ENCODE measurements at regions not wholly inside any gene's neighbourhood (a gene's known extent, or its start where the extent isn't known, plus 50 kb on each side); places are given as distances from the start of the nearest gene placed in this dataset.
"Not testable (repeated sequence)": the region's sequence is repeated elsewhere in the genome, so short reads cannot be mapped to it uniquely, and the experiment has no call there.

DNA sequence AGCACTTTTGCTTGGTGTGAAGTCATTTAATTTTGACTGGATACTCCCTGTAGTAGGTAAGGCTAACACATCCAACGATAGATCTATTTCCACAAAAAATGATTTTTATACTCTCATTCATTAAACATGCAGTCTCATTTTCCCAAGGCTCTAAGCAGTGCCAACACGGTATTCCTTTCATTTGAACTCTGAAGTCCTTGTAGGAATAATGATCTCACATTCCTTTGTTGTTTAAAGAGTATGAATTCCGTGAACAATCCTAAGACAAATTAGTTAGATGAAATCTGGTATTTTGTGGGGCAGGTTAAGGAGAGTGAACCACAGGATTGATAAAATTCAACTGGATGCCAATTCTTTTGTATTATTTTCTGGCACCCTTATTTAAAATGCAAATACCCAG is 66.6 kb downstream of the LACC1 start:
- TF ChIP-seq, protein P1, sequence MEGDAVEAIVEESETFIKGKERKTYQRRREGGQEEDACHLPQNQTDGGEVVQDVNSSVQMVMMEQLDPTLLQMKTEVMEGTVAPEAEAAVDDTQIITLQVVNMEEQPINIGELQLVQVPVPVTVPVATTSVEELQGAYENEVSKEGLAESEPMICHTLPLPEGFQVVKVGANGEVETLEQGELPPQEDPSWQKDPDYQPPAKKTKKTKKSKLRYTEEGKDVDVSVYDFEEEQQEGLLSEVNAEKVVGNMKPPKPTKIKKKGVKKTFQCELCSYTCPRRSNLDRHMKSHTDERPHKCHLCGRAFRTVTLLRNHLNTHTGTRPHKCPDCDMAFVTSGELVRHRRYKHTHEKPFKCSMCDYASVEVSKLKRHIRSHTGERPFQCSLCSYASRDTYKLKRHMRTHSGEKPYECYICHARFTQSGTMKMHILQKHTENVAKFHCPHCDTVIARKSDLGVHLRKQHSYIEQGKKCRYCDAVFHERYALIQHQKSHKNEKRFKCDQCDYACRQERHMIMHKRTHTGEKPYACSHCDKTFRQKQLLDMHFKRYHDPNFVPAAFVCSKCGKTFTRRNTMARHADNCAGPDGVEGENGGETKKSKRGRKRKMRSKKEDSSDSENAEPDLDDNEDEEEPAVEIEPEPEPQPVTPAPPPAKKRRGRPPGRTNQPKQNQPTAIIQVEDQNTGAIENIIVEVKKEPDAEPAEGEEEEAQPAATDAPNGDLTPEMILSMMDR (IDR thresholded peaks at IDR 0.05; ENCODE audit: insufficient read depth, low read length, poor library complexity, severe bottlenecking), result no peak
- no peaks in the 10 kb centered on the region for H3K36me3 ChIP-seq (ENCODE audit: control insufficient read depth, insufficient read depth, low read length)
- H3K27me3 ChIP-seq (replicated peaks; ENCODE audit: control insufficient read depth, insufficient read depth, low read length), result no peaks in the 10 kb centered on the region; the same call in 1 of the 2 replicates
- no peak for DNase-seq (ENCODE audit: extremely low read depth, insufficient read length)
- H3K4me3 ChIP-seq (replicated peaks; ENCODE audit: low read depth, low read length), result no peak overlapping the region

DNA sequence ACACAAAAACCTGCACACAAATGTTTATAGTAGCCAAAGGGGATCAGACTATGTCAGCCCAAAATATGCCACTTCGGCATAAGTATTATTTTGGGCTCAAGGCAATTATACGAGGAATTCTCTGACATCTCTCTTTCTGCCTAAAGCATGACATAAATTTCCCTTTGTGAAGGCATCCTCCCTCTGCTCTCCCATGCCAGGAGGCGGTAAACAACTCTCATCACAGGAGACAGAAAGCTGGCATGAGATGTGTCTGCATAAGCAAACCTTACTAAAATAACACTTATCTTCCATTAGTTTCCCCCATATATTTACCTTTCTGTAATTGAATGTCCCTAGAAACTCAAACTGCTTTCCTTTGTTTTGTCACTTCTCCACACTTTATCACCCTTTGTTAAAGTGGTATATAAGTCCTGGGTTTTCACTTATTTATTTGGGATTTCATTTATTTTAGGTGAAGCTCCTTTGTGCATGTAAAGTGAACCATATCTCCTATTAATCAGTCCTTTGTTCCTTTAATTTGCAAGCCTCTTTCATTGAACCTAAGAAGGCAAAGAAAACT is 68.3 kb downstream of the LACC1 start:
- TF ChIP-seq, protein P1 (IDR thresholded peaks at IDR 0.05; ENCODE audit: insufficient read depth, low read length, poor library complexity, severe bottlenecking), result no peak
- no peak overlapping the region for H3K4me3 ChIP-seq (replicated peaks; ENCODE audit: low read depth, low read length)
- H3K36me3 ChIP-seq (ENCODE audit: control insufficient read depth, insufficient read depth, low read length), result no peaks in the 10 kb centered on the region
- no peaks in the 10 kb centered on the region for H3K27me3 ChIP-seq (replicated peaks; ENCODE audit: control insufficient read depth, insufficient read depth, low read length)
- no peak for DNase-seq (ENCODE audit: extremely low read depth, insufficient read length)

DNA sequence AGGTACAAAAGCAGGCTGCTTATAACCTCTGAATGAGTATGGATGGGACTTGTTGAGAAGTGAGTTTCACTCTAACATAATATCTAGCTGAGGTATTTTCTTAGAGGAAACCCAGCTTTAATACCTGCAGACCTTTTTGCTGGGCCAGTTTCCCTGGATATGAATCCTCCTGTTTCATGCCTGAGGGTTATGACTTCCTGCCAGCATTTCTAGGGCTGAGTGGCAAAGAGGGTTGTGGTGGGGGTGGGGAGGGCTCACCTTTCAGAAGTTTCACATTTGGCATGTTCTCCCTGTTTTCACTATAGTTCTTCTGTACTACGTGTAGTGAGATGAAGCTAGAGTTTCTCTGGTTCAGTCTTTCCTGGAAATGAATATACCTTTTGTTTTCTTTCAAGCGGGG is 73.7 kb downstream of the LACC1 start:
- TF ChIP-seq, protein P1 (IDR thresholded peaks at IDR 0.05; ENCODE audit: insufficient read depth, low read length, poor library complexity, severe bottlenecking), result no peak
- Histone ChIP-seq H3K27me3 (replicated peaks; ENCODE audit: control insufficient read depth, insufficient read depth, low read length) (no peaks in the 10 kb centered on the region), H3K36me3 (ENCODE audit: control insufficient read depth, insufficient read depth, low read length) (no peaks in the 10 kb centered on the region), H3K4me3 (replicated peaks; ENCODE audit: low read depth, low read length) (no peak overlapping the region)
- DNase-seq (ENCODE audit: extremely low read depth, insufficient read length), result no peak

DNA sequence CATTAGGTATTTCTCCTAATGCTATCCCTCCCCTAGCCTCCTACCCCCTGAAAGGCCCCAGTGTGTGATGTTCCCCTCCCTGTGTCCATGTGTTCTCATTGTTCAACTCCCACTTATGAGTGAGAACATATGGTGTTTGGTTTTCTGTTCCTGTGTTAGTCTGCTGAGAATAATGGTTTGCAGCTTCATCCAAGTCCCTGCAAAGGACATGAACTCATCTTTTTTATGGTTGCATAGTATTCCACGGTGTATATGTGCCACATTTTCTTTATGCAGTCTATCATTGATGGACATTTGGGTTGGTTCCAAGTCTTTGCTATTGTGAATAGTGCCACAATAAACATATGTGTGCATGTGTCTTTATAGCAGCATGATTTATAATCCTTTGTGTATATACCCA is 77.3 kb downstream of the LACC1 start:
- H3K27me3 ChIP-seq (replicated peaks; ENCODE audit: control insufficient read depth, insufficient read depth, low read length); DNase-seq (ENCODE audit: extremely low read depth, insufficient read length); H3K36me3 ChIP-seq (ENCODE audit: control insufficient read depth, insufficient read depth, low read length); H3K4me3 ChIP-seq (replicated peaks; ENCODE audit: low read depth, low read length): not testable (repeated sequence)

DNA sequence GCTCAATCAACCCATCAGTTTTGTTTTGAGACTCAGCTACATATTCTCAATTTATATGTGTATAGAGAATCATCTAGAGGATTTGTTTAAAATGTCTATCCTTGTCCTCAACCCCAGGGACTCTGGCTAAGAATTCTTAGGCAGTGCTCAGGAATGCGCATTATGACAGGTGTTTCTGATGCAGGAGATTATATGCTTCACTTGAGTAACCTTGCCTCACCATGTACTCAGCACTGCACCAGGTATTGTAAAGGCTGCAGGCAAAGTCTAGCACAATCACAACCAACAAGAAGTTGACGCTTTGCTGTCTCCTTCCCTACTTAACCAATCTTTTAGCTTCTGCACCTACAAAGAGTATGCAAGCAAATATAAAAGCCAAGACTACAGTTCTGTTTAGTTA is 79.6 kb downstream of the LACC1 start:
- DNase-seq (ENCODE audit: extremely low read depth, insufficient read length), result no peak
- TF ChIP-seq, protein P1 (IDR thresholded peaks at IDR 0.05; ENCODE audit: insufficient read depth, low read length, poor library complexity, severe bottlenecking), result no peak
- Histone ChIP-seq H3K36me3 (ENCODE audit: control insufficient read depth, insufficient read depth, low read length) (no peaks in the 10 kb centered on the region), H3K27me3 (replicated peaks; ENCODE audit: control insufficient read depth, insufficient read depth, low read length) (no peaks in the 10 kb centered on the region), H3K4me3 (replicated peaks; ENCODE audit: low read depth, low read length) (no peak overlapping the region)

DNA sequence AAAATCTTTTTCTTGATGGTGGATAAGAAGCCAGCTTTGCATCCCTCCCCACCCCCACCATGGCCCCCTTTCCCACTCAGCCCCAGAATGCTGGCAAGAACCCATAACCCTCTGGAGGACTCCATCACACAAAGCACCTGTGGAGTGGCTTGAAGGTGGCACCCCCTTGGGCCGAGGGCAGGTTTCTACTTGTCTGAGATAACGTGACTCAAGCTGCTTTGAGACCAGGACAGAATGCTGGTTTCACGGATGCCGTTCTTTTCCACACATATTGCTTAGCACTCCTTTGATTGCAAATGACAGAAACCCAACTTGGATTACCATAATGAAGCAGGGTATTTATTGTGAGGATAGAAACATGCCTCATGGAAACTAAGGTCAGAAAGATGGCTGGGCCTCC is 82.2 kb downstream of the LACC1 start:
- Histone ChIP-seq H3K36me3 (ENCODE audit: control insufficient read depth, insufficient read depth, low read length) (no peaks in the 10 kb centered on the region), H3K27me3 (replicated peaks; ENCODE audit: control insufficient read depth, insufficient read depth, low read length) (no peaks in the 10 kb centered on the region), H3K4me3 (replicated peaks; ENCODE audit: low read depth, low read length) (no peak overlapping the region)
- DNase-seq (ENCODE audit: extremely low read depth, insufficient read length), result no peak
- TF ChIP-seq, protein P1 (IDR thresholded peaks at IDR 0.05; ENCODE audit: insufficient read depth, low read length, poor library complexity, severe bottlenecking), result no peak

Data from GM06990 (cell line).